Lower leg skin (tissue), 4 donors: ENCODE measurements at regions not wholly inside any gene's neighbourhood (a gene's known extent, or its start where the extent isn't known, plus 50 kb on each side); places are given as distances from the start of the nearest gene placed in this dataset.

Experiments used
- DNase-seq, 2 donors: peaks; one replicate each; pipeline ENCODE4 v3.0.0-alpha.2; 2019; ENCODE audit warnings: low spot score in 2 of 2
- H3K4me3 ChIP-seq: fragments of 200-600 bp; sonication (generic); 2 replicates; pipeline ENCODE4 v1.5.1; 2017; ENCODE audit warnings: mild to moderate bottlenecking, low read depth; ENCODE audit not compliant: poor library complexity, severe bottlenecking
- POLR2A ChIP-seq, 2 donors: fragments of 450-650 bp; IDR thresholded peaks; one replicate each; pipeline ENCODE4 v1.6.1; 2016 to 2017; ENCODE audit warnings: antibody characterized with exemption in 2 of 2, mild to moderate bottlenecking in 1 of 2, moderate library complexity in 1 of 2
- WGBS, 2 donors: methylation state at CpG; one replicate each; pipeline ENCODE4 v1.1.5; 2018; 5-methylcytosine and 5-hydroxymethylcytosine counted together
- intact Hi-C: fragments of 100-400 bp; cut with DNase I; formaldehyde crosslinking; loops from one replicate; pipeline ENCODE4 v1.15.0; 2023; ENCODE audit warnings: low total_unique reads
- TF ChIP-seq, protein P1 (sequence below), 3 donors: fragments of 450-650 bp; IDR thresholded peaks; one replicate each; pipeline ENCODE4 v1.5.1; 2016; ENCODE audit warnings: antibody characterized with exemption in 3 of 3, mild to moderate bottlenecking in 3 of 3, moderate library complexity in 2 of 3

- WGBS, 2 donors, result 86 to 91% methylated on average over 1 of the region's 1 CpG
- TF ChIP-seq POLR2A (IDR thresholded peaks at IDR 0.05), result no peak
- TF ChIP-seq, protein P1, sequence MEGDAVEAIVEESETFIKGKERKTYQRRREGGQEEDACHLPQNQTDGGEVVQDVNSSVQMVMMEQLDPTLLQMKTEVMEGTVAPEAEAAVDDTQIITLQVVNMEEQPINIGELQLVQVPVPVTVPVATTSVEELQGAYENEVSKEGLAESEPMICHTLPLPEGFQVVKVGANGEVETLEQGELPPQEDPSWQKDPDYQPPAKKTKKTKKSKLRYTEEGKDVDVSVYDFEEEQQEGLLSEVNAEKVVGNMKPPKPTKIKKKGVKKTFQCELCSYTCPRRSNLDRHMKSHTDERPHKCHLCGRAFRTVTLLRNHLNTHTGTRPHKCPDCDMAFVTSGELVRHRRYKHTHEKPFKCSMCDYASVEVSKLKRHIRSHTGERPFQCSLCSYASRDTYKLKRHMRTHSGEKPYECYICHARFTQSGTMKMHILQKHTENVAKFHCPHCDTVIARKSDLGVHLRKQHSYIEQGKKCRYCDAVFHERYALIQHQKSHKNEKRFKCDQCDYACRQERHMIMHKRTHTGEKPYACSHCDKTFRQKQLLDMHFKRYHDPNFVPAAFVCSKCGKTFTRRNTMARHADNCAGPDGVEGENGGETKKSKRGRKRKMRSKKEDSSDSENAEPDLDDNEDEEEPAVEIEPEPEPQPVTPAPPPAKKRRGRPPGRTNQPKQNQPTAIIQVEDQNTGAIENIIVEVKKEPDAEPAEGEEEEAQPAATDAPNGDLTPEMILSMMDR (IDR thresholded peaks at IDR 0.05), result no peak
- H3K4me3 ChIP-seq, result no peak overlapping the region
- intact Hi-C loops, result no loop called here
- no peak for DNase-seq
Observed at GRCh38 chr12:125467363-125467762, 402.1 kb downstream of the AACS start.

DNA sequence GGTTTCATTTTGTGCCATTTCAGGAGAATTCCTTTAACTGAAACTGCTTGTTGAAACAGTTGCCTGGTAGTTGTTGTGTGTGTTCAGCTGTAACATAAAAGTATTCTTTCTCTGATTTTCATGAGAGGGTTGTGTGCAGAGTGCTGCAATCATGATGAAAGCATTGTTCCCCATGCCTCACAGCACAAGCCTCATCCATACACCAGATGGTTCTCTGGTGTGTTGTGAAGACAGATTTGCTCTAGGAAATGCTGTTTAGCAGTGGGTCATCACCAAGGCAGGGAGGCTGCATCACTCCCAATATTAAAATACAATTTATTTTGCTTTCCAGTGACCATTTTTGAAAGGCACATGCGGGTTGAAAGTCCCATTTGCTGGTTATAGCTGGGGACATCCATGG is 404.4 kb downstream of the AACS start:
- no peak for TF ChIP-seq POLR2A (IDR thresholded peaks at IDR 0.05)
- TF ChIP-seq, protein P1 (IDR thresholded peaks at IDR 0.05), result no peak
- no peak for DNase-seq

GRCh38 chr12:125470838-125471783 is 405.9 kb downstream of the AACS start:
- intact Hi-C loops, result no loop called here
- no peak for TF ChIP-seq POLR2A (IDR thresholded peaks at IDR 0.05)
- TF ChIP-seq, protein P1 (IDR thresholded peaks at IDR 0.05), result no peak
- DNase-seq, result no peak
- no peak overlapping the region for H3K4me3 ChIP-seq
- WGBS, 2 donors, result 74 to 80% methylated on average over 15 of the region's 15 CpGs

More for the DNA sequence above, 404.4 kb downstream of the AACS start:
- WGBS, 2 donors, result 65 to 80% methylated on average over 1 of the region's 1 CpG
- intact Hi-C loops, result no loop called here
- no peak overlapping the region for H3K4me3 ChIP-seq

DNA sequence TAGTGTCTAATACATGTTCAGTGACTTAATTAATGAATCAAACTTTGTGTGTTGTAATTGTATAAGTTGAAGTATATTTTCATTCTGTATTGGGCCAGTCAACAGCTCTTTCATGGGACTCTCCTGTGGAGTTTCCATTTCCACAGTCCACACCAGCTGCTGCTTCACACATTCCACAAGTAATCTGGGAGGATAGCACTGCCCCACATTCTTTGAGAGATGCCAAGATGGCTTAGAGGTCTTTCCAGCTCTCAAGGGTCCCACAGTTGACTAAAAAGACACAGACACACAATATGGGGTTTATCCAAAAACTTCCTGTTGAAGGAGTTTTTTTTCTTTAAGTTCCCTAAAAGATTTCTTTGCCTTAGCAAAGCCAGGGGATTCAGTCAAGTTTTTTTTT is 408.3 kb downstream of the AACS start:
- TF ChIP-seq, protein P1 (IDR thresholded peaks at IDR 0.05), result no peak
- TF ChIP-seq POLR2A (IDR thresholded peaks at IDR 0.05), result no peak
- no peak overlapping the region for H3K4me3 ChIP-seq
- no peak for DNase-seq
- intact Hi-C loops, result no loop called here

DNA sequence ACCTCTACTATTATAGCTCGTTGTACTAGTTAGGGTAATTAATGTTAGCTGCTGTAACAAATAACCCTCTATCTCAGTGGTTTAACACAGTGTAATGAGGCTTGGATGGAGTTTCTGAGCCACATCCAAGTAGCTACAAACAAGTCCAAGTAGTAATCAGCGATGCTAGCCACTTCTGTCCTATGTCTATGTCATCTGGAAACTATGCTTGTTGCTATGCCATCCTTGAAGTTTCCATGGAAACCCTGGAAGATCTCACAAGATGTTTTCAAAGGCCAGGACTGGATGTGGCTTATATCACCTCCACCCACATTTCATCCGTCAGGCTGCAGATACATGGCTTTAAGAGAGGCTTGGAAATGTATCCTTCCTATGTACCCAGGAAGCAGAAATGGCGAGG is 422.1 kb downstream of the AACS start:
- TF ChIP-seq, protein P1 (IDR thresholded peaks at IDR 0.05), result no peak
- no peak for TF ChIP-seq POLR2A (IDR thresholded peaks at IDR 0.05)
- H3K4me3 ChIP-seq, result no peak overlapping the region
- DNase-seq, result no peak
- intact Hi-C loops, result no loop called here
- 74 to 77% methylated on average over 4 of the region's 4 CpGs for WGBS, 2 donors
